ENCODE measurements at regions not wholly inside any gene's neighbourhood (a gene's known extent, or its start where the extent isn't known, plus 50 kb on each side); places are given as distances from the start of the nearest gene placed in this dataset.

- DNase-seq (ENCODE audit: low spot score) (no peak), ATAC-seq (ENCODE audit: low FRiP score) (no peak)
- TF ChIP-seq CTCF (IDR thresholded peaks at IDR 0.05): no peak
Measured at GRCh38 chr9:19967888-19968459, 179.1 kb upstream of the SLC24A2 start.

GRCh38 chr9:19967216-19967887 is 178.5 kb upstream of the SLC24A2 start:
- no peak for DNase-seq (ENCODE audit: low spot score)
- ATAC-seq (ENCODE audit: low FRiP score): no peak
- TF ChIP-seq CTCF (IDR thresholded peaks at IDR 0.05): no peak

- DNase-seq (ENCODE audit: low spot score): no peak
- no peak for TF ChIP-seq CTCF (IDR thresholded peaks at IDR 0.05)
- no peak for ATAC-seq (ENCODE audit: low FRiP score)
Measured at GRCh38 chr9:19965336-19965735, 176.5 kb upstream of the SLC24A2 start.

- ATAC-seq (ENCODE audit: low FRiP score): no peak
- no peak for TF ChIP-seq CTCF (IDR thresholded peaks at IDR 0.05)
- DNase-seq (ENCODE audit: low spot score): no peak
Measured at GRCh38 chr9:19947996-19948395, 159.2 kb upstream of the SLC24A2 start.

- DNase-seq (ENCODE audit: low spot score): no peak
- no peak for ATAC-seq (ENCODE audit: low FRiP score)
- TF ChIP-seq CTCF (IDR thresholded peaks at IDR 0.05): no peak
Measured at GRCh38 chr9:19946441-19947109, 157.7 kb upstream of the SLC24A2 start.

- ATAC-seq (ENCODE audit: low FRiP score) (no peak), DNase-seq (ENCODE audit: low spot score) (no peak)
- no peak for TF ChIP-seq CTCF (IDR thresholded peaks at IDR 0.05)
Measured at GRCh38 chr9:19941874-19942273, 153.0 kb upstream of the SLC24A2 start.
